NB4 (cell line): ENCODE measurements at regions not wholly inside any gene's neighbourhood (a gene's known extent, or its start where the extent isn't known, plus 50 kb on each side); places are given as distances from the start of the nearest gene placed in this dataset.

Experiments
- MYC ChIP-seq: IDR thresholded peaks from 2 replicates; pipeline ENCODE4 v1.6.1; 2011; ENCODE audit warnings: low read depth, low read length
- POLR2A ChIP-seq: IDR thresholded peaks from 2 replicates; pipeline ENCODE4 v1.6.1; 2011; ENCODE audit warnings: mild to moderate bottlenecking; ENCODE audit not compliant: insufficient read length; ENCODE audit errors: extremely low read depth
- TF ChIP-seq, protein P1 (sequence below): IDR thresholded peaks from one replicate; pipeline ENCODE4 v1.5.1; 2012; ENCODE audit warnings: low read depth, low read length
- TF ChIP-seq, protein P2 (sequence below): IDR thresholded peaks from 2 replicates; pipeline ENCODE4 v1.6.1; 2011; ENCODE audit warnings: low read depth, low read length

DNA sequence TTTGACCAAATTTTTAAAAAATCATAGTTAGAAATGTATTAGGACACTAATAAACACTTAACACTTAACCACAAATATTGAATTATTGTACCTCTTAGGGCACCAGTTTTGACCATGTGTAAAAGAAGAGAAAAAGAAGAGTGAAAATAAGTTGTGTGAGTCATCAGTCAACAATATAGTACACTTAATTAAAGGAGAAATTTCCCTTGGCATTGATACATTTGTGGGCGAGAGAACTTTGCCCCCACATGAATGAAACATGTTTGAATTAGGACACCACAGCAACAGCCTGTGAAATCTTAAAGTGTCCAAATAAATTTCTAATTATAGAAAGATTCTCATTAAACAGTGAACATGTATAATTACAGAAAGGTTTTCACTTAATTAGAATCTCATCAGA lies 1292.8 kb upstream of the TENM3 start:
- TF ChIP-seq POLR2A = no peak
- TF ChIP-seq, protein P1, sequence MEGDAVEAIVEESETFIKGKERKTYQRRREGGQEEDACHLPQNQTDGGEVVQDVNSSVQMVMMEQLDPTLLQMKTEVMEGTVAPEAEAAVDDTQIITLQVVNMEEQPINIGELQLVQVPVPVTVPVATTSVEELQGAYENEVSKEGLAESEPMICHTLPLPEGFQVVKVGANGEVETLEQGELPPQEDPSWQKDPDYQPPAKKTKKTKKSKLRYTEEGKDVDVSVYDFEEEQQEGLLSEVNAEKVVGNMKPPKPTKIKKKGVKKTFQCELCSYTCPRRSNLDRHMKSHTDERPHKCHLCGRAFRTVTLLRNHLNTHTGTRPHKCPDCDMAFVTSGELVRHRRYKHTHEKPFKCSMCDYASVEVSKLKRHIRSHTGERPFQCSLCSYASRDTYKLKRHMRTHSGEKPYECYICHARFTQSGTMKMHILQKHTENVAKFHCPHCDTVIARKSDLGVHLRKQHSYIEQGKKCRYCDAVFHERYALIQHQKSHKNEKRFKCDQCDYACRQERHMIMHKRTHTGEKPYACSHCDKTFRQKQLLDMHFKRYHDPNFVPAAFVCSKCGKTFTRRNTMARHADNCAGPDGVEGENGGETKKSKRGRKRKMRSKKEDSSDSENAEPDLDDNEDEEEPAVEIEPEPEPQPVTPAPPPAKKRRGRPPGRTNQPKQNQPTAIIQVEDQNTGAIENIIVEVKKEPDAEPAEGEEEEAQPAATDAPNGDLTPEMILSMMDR = no peak
- TF ChIP-seq, protein P2, sequence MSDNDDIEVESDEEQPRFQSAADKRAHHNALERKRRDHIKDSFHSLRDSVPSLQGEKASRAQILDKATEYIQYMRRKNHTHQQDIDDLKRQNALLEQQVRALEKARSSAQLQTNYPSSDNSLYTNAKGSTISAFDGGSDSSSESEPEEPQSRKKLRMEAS = no peak
- no peak for TF ChIP-seq MYC
